Non-pigmented ciliary epithelial cell (primary cell): ENCODE measurements at regions not wholly inside any gene's neighbourhood (a gene's known extent, or its start where the extent isn't known, plus 50 kb on each side); places are given as distances from the start of the nearest gene placed in this dataset.

Experiments
- DNase-seq: peaks from one replicate; pipeline ENCODE4 v3.0.0-alpha.2; 2010; ENCODE audit warnings: low read depth

DNA sequence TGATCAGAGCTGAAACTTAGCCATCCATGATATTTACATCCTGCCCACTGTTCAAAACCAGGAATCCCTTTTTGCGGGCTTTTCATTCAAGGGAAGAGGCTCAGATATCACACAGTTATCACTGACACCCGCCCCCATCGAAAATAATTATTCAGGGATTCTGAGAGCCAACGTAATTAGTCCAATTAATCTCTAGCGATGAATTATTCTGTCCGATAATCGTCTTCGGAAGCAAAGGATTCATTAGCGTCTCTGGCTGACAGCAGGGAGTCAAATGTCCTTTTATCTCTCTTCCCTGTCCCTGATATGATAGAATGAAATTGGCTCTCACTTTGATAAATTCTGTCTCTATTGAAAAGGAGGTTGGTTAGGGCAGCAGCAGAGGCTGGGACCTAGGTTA lies 140.4 kb upstream of the IPO9 start:
- DNase-seq, result no peak

DNA sequence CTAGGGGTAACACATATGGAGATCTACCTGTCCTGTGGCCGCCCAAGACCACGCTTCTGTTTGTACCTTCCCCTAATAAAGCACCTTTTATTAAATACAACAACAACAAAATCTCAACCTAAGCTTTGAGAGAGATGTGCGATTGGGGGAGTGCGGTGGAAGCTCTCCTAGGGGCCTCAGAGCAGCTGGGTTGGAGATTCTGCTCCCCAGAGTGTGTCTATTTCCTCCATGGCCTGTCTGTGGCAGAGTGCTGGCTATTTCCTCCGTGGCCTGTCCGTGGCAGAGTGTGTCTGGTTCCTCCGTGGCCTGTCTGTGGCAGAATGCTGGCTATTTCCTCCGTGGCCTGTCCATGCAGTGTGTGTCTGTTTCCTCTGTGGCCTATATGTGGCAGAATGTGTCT lies 139.3 kb upstream of the IPO9 start:
- no peak for DNase-seq

DNA sequence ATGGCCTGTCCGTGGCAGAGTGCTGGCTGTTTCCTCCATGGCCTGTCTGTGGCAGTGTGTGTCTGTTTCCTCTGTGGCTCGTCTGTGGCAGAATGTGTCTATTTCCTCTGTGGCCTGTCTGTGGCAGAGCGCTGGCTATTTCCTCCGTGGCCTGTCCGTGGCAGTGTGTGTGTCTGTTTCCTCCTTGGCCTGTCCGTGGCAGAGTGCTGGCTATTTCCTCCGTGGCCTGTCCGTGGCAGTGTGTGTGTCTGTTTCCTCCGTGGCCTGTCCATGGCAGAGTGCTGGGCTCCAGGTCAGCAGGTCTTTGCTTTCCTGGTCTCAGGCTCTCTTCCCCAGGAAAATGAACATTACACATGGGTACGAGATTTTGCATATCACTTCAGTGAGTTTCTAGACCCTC lies 138.4 kb upstream of the IPO9 start:
- no peak for DNase-seq

DNA sequence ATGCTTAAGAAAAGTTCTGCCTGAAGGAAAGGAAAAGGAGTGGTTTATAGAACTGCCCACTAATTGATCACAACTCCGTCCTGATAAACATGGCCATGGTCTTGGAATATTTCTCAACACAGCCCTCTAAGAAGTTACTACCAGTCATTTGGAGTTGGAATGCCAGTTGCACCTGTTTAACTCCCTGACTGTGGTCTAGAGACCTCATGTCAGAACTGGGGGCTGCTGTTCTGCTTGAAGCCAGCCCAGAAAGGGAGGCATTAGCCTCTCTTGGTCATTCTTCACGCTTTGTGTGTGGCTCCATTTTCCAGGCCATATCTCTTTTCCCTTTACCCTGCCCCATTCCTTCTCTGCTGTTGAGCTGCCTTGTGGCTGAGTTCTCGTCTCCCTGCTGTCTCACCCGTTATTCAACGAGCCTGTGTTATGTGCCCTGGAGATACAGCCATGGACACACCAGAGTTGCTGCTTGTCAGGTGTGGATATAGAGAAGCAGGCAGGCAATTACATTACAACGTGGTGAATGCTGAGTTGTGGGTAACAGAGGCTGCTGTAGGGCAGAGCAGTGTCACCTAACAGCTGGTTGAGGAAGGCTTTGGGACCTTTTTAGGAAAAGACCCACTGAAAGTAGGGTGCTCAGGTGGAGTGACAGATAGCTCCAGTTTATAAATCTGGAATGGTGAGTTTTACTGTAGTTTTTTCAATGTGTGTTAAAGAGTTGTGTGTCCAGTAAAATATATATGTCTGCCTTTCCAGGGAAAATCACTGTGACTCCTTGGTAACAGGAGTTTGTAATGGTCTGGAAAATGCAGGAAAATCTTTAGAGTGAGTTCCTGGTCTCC lies 137.0 kb upstream of the IPO9 start:
- no peak for DNase-seq

DNA sequence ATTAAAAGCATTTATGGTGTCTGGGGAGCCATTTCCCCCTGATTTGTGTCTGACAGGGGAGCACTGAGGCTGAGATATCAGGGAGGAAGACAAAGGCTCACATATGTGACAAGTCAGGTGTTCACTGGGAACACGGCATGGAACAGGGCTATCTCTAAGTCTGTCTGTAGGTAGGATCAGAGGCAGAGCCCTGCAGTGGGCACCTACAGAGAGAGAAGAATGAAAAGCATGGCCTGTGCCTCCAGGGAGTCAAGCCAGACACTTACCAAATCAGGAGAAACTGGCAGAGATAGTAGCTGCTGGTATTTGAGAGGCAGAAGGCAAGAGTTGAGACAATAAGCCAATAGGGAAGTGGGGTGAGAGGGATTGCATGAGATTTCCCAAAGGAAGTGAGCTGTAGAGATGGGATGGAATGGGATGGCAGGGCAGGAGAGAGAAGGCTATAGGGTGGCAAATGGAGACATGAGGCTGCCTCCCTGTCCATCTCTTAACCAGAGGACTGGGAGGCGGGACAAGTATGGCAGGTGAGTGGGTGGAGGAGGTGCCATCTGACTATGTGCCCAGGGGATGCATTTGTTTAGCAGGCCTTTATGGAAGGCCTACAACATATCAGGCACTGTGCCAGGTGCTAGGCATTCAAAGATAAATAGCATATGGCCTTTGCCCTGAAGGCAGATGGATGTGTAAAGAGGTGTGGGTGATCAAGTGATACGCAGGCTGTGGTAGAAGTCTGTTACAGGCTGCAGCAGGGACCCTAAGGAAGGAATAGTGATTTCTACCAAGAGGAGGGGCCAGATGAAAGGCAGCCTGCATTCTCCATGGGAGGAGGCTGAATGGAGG lies 136.2 kb upstream of the IPO9 start:
- no peak for DNase-seq

DNA sequence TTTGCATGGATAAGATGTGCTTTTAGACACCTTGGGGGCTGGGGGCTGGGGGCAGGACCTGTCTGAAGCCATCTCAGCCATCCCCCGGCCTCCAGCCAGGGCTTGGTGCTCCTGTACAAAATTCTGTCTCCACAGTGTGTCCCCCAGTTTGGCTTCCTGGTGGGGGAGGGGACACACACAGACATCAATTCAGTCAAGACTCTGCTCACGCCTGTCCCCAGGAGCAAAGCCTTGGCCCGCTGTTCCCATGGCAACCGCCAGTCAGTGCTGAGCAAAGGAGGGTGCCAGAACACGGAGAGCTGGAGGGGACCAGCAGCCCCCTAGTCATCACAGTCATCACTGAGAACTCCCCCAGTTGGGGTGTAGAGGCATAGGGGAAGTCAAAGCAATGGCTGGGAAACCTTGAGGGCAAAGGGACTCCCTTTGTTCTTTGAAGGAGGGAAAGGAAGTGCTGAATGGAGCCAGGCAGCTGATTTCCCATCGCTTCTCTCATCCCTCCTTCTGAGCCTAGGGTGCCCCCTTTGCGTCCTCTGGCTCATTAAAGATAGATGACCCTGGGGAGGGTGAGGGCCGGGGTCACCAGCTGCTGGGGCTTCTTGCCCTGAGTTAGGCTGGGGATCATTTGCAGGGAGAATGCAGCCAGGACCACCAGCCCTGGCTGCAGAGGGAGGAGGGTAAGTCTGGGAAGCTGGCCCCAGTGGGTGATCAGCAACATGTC lies 134.9 kb upstream of the IPO9 start:
- DNase-seq, result no peak

DNA sequence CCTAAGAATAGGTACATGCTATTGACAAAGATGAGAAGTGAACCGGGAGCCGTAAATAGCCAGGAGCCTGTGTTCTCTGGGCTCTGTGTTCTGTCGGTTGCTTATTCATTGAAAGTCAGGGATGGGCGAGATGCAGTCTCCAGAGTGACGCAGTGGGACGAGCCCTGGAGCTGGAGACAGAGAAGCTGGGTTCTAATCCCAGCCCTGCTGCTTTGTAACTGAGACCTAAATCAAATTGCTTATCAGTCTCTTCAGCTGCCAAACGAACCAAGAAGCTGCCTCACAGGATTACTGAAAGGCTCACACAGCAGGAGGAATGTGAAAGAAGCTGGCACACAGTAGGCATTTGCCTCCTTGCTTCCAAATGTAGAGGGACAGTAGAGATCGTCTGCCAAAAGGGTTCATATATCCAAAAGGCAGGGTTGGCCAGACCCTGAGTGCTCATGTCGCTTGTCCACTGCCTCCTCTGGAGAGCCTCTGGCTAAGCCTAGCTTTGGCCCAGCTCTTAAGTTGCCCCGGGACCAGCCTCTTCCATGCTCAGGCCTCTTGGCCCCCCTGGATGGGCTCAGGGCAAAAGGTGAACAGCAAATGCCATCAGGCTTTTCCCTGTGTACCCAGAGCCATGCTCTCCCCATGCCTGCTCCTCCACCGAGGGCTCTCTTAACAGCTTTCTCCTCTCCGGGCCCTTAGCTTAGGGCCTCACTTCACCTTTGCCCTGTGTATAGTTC lies 134.2 kb upstream of the IPO9 start:
- DNase-seq, result no peak

DNA sequence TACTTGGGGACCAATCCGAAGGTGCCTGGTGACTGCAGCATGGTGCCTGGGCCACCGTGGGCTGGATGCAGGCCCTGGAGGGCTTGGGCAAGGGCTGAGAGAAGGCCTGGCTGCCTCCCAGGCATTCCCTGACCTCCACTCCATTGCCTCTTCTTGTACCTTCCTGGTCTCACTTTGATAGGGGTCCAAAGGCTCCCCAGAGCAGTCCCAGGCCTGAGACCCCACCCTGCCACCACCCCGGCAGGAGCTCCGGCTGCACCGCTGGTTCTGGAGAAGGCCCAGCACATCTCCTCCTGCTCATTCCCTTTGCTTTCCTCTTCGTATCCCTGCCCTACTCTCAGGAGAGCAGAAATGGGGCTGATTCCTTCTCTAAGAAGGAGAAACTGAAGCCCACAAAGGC lies 133.3 kb upstream of the IPO9 start:
- no peak for DNase-seq

DNA sequence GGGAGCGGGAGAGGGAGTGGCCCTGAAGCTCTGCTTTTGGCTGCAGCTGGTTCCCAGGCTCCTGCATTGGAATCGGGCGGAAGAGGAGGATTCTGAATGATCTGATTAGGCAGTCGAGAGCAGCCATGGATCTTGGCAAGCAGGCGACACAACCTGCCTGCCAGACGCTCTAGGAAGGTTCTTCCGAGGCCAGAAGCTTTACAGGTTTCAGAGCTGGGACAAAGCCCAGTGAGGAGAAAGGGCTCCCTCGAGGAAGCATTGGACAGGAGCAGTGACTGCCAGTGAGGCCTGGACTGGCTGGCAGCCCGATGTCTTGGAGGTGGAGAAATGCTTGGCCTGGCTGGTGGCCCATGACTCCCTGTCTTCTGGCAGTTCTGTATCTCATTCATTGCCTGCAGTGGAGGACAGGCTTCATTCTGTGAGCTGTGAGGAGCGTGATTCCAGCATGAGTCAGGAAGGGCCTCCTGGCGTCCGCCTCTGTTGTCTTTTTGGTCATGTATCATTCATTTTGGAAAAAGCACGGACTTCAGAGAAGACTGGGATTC lies 132.7 kb upstream of the IPO9 start:
- no peak for DNase-seq

DNA sequence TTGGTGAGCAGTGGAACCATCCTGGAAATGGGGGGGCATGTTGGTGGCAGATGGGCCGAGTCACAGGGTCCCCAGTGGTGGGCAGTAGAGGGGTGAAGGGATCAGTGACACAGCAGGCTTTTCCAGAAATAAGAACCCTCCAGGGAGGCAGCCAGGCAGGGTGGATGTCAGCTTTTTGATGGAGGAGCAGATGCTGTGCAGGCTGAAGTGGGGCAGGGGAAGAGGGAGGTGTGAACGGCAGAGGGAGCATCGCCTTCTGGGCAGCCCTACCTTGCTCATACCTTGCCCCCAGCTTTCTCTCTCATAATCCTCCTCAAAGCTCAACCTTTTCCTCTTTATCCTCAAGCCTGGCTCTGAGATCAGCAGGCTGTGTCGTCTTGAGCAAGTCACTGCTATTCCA lies 131.8 kb upstream of the IPO9 start:
- DNase-seq, result no peak

DNA sequence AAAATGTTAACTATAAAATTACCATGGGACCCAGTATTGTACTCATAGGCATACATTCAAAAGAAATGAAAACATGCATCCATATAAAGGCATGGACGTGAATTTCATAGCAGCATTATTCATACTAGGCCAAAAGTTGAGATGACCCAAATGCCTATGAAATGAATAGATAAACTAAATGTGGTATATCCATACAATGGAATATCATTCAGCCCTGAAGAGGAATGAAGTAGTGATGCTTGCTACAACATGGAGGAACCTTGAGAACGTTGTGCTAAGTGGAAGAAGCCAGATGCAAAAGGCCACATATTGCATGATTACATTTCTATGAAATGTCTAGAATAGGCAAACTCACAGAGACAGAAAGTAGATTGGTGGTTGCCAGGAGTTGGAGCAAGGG lies 127.1 kb upstream of the IPO9 start:
- DNase-seq, result no peak

DNA sequence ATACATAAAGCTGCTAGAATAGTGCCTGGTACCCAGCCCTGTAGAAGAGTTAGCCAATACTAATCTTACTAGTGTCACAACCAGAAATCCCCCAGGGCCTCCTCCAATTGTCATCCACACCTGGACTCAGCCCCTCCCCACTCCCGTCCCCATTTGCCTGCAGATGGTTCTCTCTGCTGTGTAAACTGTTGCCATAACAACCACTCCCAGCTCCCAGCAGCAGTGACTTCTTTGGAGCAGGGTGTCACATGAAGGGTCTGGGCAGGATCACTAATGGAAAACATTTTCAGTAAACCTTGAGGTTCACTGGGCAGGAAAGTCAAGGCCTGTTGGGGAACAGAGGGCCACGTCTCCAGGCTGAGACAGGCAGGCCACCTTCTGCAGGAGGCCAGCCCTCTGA lies 126.0 kb upstream of the IPO9 start:
- no peak for DNase-seq

DNA sequence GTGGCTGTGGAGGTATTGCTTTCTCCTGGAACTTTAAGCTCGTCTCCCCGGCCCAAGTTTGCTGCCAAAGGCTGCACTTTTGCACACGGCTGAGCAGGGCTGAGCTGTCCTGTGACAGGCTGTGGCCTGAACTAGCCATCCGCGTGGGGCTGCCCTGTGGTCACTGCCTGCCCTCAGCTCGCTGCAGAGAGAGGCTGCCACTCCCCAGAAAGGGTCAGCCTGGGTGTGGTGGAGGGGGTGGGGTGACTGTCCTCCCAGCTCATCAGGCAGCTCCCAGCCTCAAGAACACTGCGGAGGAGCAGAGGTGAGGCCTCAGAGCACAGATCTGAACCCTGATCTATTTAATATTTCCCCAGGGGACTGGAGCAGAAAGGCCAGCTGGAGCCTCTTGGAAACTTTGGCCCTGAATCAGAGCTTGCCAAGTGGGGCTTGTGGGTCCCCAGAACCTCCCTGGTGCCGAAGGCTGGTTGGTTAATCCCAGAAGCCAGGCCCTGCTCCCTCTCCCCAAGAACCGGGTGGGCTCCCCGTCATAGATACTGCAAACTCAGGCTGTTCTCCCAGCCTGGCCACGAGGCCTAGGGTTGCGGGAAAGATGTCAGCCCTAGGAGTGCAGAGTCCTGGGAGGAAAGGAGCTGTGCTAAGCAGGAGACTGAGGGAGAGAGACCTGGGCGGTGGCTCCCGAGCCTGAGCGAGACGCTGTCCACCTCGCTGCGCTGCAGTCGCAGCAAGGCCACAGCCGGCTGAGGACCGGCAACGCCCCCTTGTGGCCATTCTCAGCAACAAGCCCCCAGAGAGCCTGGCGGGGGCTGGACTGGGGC lies 125.1 kb upstream of the IPO9 start:
- DNase-seq, result no peak

DNA sequence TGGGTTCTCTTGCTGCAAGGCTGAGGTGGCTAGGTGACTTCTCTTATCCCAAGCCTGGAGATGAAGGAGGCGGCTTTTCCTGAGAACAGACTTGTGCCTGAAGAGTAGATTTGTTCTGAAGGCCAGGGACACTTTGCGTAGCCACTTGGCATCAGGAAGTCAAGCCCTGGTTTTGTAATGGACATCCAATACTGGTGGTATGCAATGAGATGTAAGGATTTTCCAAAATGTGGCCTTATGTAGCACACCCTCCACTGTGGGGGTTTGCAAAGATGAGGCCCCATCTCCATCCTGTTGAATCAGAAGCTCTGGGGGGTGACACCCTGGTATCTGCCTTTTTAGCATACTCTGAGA lies 124.5 kb upstream of the IPO9 start:
- no peak for DNase-seq

DNA sequence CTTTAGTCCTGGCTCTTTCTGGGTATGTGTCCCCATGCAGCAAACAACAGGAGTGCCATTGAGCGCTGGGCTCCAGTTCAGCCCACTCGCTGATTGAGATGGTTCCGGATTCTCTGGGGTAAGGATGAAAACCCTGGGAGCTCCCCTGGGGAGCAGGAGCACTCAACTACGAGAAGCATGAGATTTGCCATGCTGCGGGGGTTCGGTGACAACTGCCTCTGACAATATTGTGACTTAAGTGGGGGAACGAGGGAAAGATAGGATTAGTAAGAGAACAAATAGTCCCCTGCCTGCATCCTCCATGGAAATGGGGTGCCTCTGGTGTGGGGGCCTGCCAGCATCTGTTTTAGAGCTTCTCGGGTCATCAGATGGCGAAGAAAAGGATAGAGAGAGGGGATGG lies 123.6 kb upstream of the IPO9 start:
- no peak for DNase-seq

DNA sequence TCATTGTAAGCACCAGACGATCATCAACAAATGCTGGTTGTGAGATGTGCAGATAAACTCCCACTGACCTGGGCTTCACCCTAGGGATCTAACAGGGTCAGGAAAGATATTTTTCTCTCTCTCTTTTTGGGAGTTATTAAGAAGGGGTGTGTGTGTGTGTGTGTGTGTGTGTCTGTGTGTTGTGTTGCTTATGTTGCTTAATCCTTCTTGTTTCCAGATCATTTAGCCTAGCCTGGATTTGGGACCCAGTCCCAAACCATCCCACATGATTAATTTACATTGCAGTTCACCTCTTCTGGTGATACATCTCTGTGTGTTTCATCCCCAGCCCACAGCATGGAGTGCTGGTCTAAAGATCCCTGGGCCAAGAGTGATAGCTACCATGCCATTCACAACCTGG lies 122.8 kb upstream of the IPO9 start:
- no peak for DNase-seq

DNA sequence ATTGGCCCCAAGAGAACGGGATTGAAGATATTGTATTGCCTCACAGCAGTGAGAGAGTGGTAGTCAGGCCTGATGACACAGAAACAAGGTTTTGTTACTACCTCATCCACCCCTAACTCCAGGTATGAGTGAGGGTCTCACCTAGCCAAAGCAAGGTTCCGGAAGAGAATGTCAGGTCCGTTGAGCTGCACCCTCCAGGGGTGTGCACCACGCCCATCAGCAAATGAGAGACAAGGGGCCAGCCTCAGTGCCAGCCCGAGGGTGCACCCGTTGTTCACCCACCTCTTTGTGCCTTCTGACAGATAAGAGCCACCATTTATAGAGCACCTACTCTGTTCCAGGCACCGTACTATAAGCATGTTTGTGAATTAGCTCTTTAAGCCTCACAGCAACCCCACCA lies 121.9 kb upstream of the IPO9 start:
- no peak for DNase-seq

DNA sequence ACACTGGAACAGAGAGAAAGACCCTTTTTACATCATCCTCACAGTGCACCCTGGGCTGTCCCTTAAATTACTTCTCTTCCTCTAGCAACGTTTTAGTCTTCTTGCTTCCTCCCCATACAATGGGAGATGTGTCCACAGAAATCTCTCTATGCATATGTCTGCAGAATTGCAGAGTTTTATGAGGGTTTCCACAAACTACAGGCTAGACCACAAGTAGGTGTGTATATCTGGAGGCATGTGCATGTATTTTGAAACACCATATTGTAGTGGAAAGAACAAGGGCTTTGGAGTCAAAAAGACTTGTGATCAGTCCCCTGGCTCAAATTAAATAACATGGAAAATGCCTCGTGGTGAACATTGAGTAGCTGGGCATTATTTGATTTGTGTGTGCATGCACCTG lies 121.3 kb upstream of the IPO9 start:
- DNase-seq, result no peak

DNA sequence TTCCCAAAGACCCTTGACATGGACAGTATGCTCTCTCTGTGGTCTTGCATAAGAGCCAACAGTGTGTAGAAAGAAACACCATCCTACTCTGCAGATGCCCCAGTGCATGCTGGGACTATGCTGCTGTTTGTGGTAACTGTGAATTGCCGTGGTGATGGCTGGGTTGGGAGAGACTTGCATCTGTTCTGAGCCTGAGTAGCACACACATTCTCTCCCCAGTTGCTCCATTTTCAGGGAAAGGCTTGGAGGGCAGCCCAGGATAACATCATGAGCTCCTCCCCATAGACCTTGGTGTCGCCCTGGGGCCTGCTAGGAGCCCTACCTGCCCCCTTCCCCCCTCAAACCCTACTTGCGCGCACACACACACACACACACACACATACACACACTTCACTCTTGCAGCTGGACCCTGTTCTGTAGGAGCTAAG lies 120.9 kb upstream of the IPO9 start:
- no peak for DNase-seq

DNA sequence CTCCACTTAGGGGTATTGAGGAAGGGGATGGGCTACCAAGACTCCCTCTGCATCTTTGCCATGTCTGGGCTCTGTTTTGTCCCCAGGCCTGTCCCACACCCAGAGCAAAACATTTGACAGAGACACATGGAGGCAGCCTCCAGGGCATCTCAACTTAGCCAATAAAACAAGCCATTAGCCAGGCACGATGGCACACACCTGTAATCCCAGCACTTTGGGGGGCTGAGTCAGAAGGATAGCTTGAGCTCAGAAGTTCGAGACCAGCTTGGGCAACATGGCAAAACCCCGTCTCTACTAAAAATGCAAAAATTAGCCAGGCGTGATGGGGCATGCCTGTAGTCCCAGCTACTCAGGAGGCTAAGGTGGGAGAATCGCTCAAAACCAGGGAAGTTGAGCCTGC lies 120.3 kb upstream of the IPO9 start:
- no peak for DNase-seq
